Small intestine (tissue), 7 donors: ENCODE measurements at regions not wholly inside any gene's neighbourhood (a gene's known extent, or its start where the extent isn't known, plus 50 kb on each side); places are given as distances from the start of the nearest gene placed in this dataset.
A peak's percentile ranks its signal among the peaks of the same experiment; 100 is the strongest.

Experiments
- DNase-seq, 2 donors: peaks; one replicate each; pipeline versions ENCODE4 v3.0.0 to v3.0.0-alpha.2; 2013
- FAIRE-seq: peaks from 2 replicates; lab custom pipeline; 2012; peaks lifted over from hg19 to GRCh38; lab: Jason Lieb, UNC
- H3K27ac ChIP-seq, 3 donors: one replicate each; pipeline ENCODE4 v1.5.1; 2013; ENCODE audit warnings: low read length in 2 of 3, mild to moderate bottlenecking in 2 of 3, control low read depth in 1 of 3, inconsistent platforms in 1 of 3, low read depth in 1 of 3, moderate library complexity in 1 of 3
- H3K27me3 ChIP-seq, 3 donors: one replicate each; pipeline ENCODE4 v1.6.1; 2013; ENCODE audit warnings: low read length in 3 of 3, inconsistent platforms in 1 of 3; ENCODE audit not compliant: control insufficient read depth in 3 of 3, insufficient read depth in 3 of 3
- H3K36me3 ChIP-seq, 3 donors: one replicate each; pipeline ENCODE4 v1.6.1; 2013; ENCODE audit warnings: low read length in 3 of 3, inconsistent platforms in 1 of 3, low read depth in 1 of 3, mild to moderate bottlenecking in 1 of 3, moderate library complexity in 1 of 3; ENCODE audit not compliant: control insufficient read depth in 3 of 3, insufficient read depth in 2 of 3
- H3K4me1 ChIP-seq, 3 donors: one replicate each; pipeline ENCODE4 v1.6.1; 2013; ENCODE audit warnings: low read length in 2 of 3, inconsistent platforms in 1 of 3, low read depth in 1 of 3, mild to moderate bottlenecking in 1 of 3, moderate library complexity in 1 of 3; ENCODE audit not compliant: control insufficient read depth in 3 of 3, insufficient read depth in 2 of 3
- H3K4me3 ChIP-seq, 3 donors: one replicate each; pipeline ENCODE4 v1.5.1; 2013; ENCODE audit warnings: low read length in 3 of 3, control low read depth in 1 of 3, inconsistent platforms in 1 of 3, low read depth in 1 of 3, mild to moderate bottlenecking in 1 of 3, moderate library complexity in 1 of 3
- H3K9me3 ChIP-seq, 2 donors: one replicate each; pipeline ENCODE4 v1.6.1; 2013; ENCODE audit warnings: low read depth in 1 of 2, low read length in 1 of 2; ENCODE audit not compliant: control insufficient read depth in 2 of 2, insufficient read depth in 1 of 2
- WGBS, 3 donors: extraction: QIAGEN DNeasy Blood & Tissue Kit; methylation state at CpG; one replicate each; pipeline ENCODE4 v1.1.7; 2013; 5-methylcytosine and 5-hydroxymethylcytosine counted together
- donor health status: healthy with polysubstance abuse.
- donor health status: control.
- donor health status: control.
- donor health status: Bipolar disorder and iron deficiency.
- donor health status: healthy.

- FAIRE-seq, result no peak
- no peaks in the 10 kb centered on the region for H3K36me3 ChIP-seq
- DNase-seq, result no peak
- WGBS, 3 donors, result 71 to 76% (median 73%) methylated on average over 7 of the region's 7 CpGs
- no peak overlapping the region for H3K4me3 ChIP-seq
- H3K27me3 ChIP-seq, result no peaks in the 10 kb centered on the region
- H3K27ac ChIP-seq, result no peak overlapping the region
- no peaks in the 10 kb centered on the region for H3K9me3 ChIP-seq
- H3K4me1 ChIP-seq, result no peaks in the 10 kb centered on the region
Measured at GRCh38 chr2:8306530-8307351, 375.1 kb upstream of the ID2 start.

GRCh38 chr2:8307606-8308180, 374.2 kb upstream of the ID2 start:
- FAIRE-seq (no peak), DNase-seq (peak in 1 of 2 donors; percentile 30)
- no peak overlapping the region for H3K27ac ChIP-seq
- H3K9me3 ChIP-seq, result no peaks in the 10 kb centered on the region
- no peaks in the 10 kb centered on the region for H3K36me3 ChIP-seq
- H3K4me3 ChIP-seq, result no peak overlapping the region
- 78 to 90% (median 82%) methylated on average over 7 of the region's 7 CpGs for WGBS, 3 donors
- peaks cover 0 to 5% (median 5%) of the 10 kb centered on the region in 3 donors for H3K4me1 ChIP-seq
- no peaks in the 10 kb centered on the region for H3K27me3 ChIP-seq

- 78 to 93% (median 91%) methylated on average over 7 of the region's 7 CpGs for WGBS, 3 donors
- H3K9me3 ChIP-seq, result no peaks in the 10 kb centered on the region
- no peak for FAIRE-seq
- no peaks in the 10 kb centered on the region for H3K36me3 ChIP-seq
- H3K4me3 ChIP-seq, result no peak overlapping the region
- no peaks in the 10 kb centered on the region for H3K27me3 ChIP-seq
- no peak overlapping the region for H3K27ac ChIP-seq
- no peak for DNase-seq
- H3K4me1 ChIP-seq, result peaks cover 0 to 19% (median 6%) of the 10 kb centered on the region in 3 donors
Measured at GRCh38 chr2:8309131-8309530, 372.7 kb upstream of the ID2 start.

DNA sequence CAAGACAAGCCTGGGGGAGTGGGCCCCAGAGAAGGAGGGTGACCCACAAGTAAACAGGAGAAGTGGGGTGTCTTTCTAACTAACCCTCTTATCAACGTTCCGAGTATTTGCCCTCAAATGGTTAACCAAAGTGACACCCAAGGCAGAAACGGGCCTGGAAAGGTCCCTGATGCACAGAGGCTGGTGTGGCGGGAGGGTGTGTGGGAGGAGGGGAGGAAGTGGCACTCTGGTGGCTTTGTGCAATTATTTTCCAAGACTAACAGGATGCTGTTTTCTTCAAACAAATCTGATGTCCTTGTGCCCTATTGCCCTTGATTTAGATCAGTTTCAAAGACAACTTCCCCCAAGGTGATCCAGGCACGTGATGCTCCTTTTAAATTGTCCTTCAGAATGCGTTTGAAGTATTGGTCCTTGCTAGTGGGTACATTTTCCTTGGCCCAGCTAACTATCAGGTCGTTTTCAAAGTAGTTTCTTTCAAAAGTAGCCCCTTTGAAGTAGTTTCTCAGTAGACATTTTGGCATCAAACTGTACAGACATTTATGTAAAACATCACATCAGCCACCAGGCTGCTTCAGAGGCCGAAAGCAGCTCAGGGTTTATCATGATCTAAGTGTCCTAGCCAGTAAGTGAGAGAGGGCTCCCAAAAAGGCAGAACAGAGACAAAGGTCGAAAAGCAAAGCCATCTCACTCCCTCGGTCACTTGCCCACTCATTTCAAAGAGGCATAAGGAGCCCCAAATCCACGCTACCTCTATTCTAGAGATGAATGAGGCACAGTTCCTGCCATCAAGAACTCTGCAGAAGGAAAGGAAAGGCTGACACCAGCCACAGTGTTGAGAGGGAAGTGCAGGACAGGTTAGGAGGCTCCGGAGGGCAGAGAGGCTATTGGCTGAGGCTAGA, 371.1 kb upstream of the ID2 start:
- H3K36me3 ChIP-seq, result no peaks in the 10 kb centered on the region
- peaks cover 0 to 21% (median 6%) of the 10 kb centered on the region in 3 donors for H3K4me1 ChIP-seq
- H3K27me3 ChIP-seq, result no peaks in the 10 kb centered on the region
- no peak overlapping the region for H3K27ac ChIP-seq
- no peak overlapping the region for H3K4me3 ChIP-seq
- no peak for FAIRE-seq
- WGBS, 3 donors, result 61 to 72% (median 66%) methylated on average over 12 of the region's 12 CpGs
- H3K9me3 ChIP-seq, result no peaks in the 10 kb centered on the region
- no peak for DNase-seq

GRCh38 chr2:8312221-8312620, 369.6 kb upstream of the ID2 start:
- peaks cover 0 to 21% (median 6%) of the 10 kb centered on the region in 3 donors for H3K4me1 ChIP-seq
- WGBS, 3 donors, result 39 to 64% (median 55%) methylated on average over 3 of the region's 3 CpGs
- H3K36me3 ChIP-seq, result no peaks in the 10 kb centered on the region
- FAIRE-seq, result no peak
- DNase-seq, result no peak
- H3K27me3 ChIP-seq, result no peaks in the 10 kb centered on the region
- H3K4me3 ChIP-seq, result no peak overlapping the region
- H3K9me3 ChIP-seq, result no peaks in the 10 kb centered on the region
- H3K27ac ChIP-seq, result no peak overlapping the region

GRCh38 chr2:8312861-8313830, 368.7 kb upstream of the ID2 start:
- 46 to 67% (median 52%) methylated on average over 8 of the region's 8 CpGs for WGBS, 3 donors
- peak overlapping the region in 1 of 3 donors; percentile 38 for H3K27ac ChIP-seq
- FAIRE-seq, result no peak
- peak; percentile 79 to 85 for DNase-seq
- no peaks in the 10 kb centered on the region for H3K36me3 ChIP-seq
- peaks cover 0 to 21% (median 6%) of the 10 kb centered on the region in 3 donors for H3K4me1 ChIP-seq
- H3K4me3 ChIP-seq, result no peak overlapping the region
- H3K27me3 ChIP-seq, result no peaks in the 10 kb centered on the region
- H3K9me3 ChIP-seq, result no peaks in the 10 kb centered on the region

DNA sequence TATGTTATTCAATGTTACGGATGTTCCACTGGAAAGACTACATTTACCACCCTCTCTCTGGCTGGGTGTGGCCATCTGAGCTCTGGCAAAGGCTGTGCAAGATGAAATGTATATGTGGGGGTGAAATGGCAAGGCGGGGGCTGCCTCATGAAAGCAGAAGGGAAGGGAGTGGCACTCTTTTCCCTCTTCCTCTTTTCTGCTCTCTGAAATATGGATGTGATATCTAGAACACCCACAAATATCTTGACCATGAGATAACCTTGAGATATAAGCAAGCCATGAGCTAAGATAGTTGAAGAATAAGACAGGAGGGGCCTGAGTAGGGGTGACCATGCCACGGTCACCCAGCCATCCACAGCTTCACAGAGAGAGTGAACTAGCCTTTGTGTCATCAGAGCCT, 367.8 kb upstream of the ID2 start:
- H3K9me3 ChIP-seq, result no peaks in the 10 kb centered on the region
- no peak overlapping the region for H3K27ac ChIP-seq
- DNase-seq (no peak), FAIRE-seq (no peak)
- H3K4me1 ChIP-seq, result peaks cover 0 to 21% (median 6%) of the 10 kb centered on the region in 3 donors
- no peaks in the 10 kb centered on the region for H3K27me3 ChIP-seq
- WGBS, 3 donors, result 84 to 97% (median 96%) methylated on average over 3 of the region's 3 CpGs
- H3K4me3 ChIP-seq, result no peak overlapping the region
- no peaks in the 10 kb centered on the region for H3K36me3 ChIP-seq
